ENCODE measurements at regions not wholly inside any gene's neighbourhood (a gene's known extent, or its start where the extent isn't known, plus 50 kb on each side); places are given as distances from the start of the nearest gene placed in this dataset.

DNA sequence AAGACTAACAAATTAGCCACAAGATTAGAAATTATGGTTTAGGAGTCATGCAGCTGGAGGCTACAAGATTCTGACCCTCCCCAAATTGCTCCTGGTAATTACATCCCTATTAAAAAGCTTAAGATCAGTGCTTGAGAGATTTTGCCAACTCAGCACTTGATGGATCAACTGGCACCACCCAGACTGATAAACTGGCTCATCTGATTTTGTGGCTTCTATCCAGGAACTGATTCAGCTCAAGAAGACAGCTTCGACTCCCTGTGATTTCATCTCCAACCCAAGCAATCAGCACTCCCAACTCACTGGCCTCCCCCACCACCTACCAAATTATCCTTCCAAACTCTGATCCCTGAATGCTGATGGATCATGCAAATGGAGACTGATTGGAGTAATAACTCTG lies 94.8 kb downstream of the TNFRSF13B start:
- Mint-ChIP-seq H3K4me3 (no peak overlapping the region), H3K27me3 (ENCODE audit: low read depth) (peaks cover 3% of the 10 kb centered on the region; the same call in 1 of the 2 replicates), H3K27ac (no peak overlapping the region), H3K36me3 (ENCODE audit: insufficient read depth in 1 of 3, low read depth in 3 of 3) (peaks cover 0 to 1% (median 0%) of the 10 kb centered on the region in 3 experiments; a peak in 1 of 7 replicates), H3K9me3 (peaks cover 0 to 8% of the 10 kb centered on the region in 2 experiments; a peak in 1 of 5 replicates), H3K4me1 (no peaks in the 10 kb centered on the region)
- Histone ChIP-seq H3K4ac (ENCODE audit: low read depth, low read length) (no peak overlapping the region), H3K23ac (ENCODE audit: insufficient read length, low read depth, low read length) (no peak overlapping the region), H3K79me1 (ENCODE audit: insufficient read depth, low read depth, low read length, poor library complexity, severe bottlenecking) (no peaks in the 10 kb centered on the region), H3K18ac (ENCODE audit: insufficient read length, low read depth, low read length) (no peak overlapping the region), H3K9ac (ENCODE audit: extremely low read depth, insufficient read length, low read length) (no peak overlapping the region), H2BK5ac (ENCODE audit: insufficient read length, low read length) (no peak overlapping the region), H3K27ac (ENCODE audit: insufficient read length, low read depth, low read length) (no peak overlapping the region), H2AFZ (ENCODE audit: low read length) (no peak overlapping the region), H4K20me1 (ENCODE audit: control insufficient read depth, insufficient read depth, insufficient read length) (no peaks in the 10 kb centered on the region), H3K4me2 (ENCODE audit: insufficient read depth, insufficient read length, low read length) (no peak overlapping the region), H3K56ac (ENCODE audit: insufficient read length, low read depth, low read length) (no peak overlapping the region), H3K27me3 (ENCODE audit: insufficient read depth, low read length) (no peaks in the 10 kb centered on the region), H3K14ac (ENCODE audit: insufficient read depth, low read length) (no peak overlapping the region), H2BK120ac (ENCODE audit: low read depth, low read length, poor library complexity, severe bottlenecking) (no peak overlapping the region), H2AK5ac (ENCODE audit: insufficient read length, low read length) (no peak overlapping the region), H3T11ph (ENCODE audit: low read length) (no peak overlapping the region), H2BK20ac (ENCODE audit: low read depth, low read length, poor library complexity, severe bottlenecking) (no peak overlapping the region), H3K9me3 (ENCODE audit: control insufficient read depth, low read depth, low read length) (no peaks in the 10 kb centered on the region), H4K8ac (replicated peaks; ENCODE audit: insufficient read length, low read depth, low read length) (no peak overlapping the region), H4K5ac (ENCODE audit: insufficient read length, low read depth, low read length) (no peak overlapping the region), H3K79me2 (ENCODE audit: insufficient read depth, low read length) (no peaks in the 10 kb centered on the region), H4K91ac (ENCODE audit: insufficient read length, low read depth, low read length) (no peak overlapping the region), H3K23me2 (ENCODE audit: insufficient read length, low read depth, low read length, poor library complexity, severe bottlenecking) (peaks cover 2% of the 10 kb centered on the region), H2BK15ac (ENCODE audit: low read depth, low read length) (no peak overlapping the region), H3K4me1 (ENCODE audit: insufficient read depth, low read length) (no peaks in the 10 kb centered on the region), H2BK12ac (ENCODE audit: insufficient read length, low read depth, low read length) (no peak overlapping the region)
- DNase-seq: no peak
- no CpG with 5 or more reads among the region's 1 CpG for WGBS (ENCODE audit: extremely low coverage, insufficient read length, low lambda C conversion rate)
- no peak for TF ChIP-seq CTCF (conservative IDR thresholded peaks at IDR 0.05)

All from H9 (cell line).